Skeletal muscle satellite cell (primary cell): ENCODE measurements at regions not wholly inside any gene's neighbourhood (a gene's known extent, or its start where the extent isn't known, plus 50 kb on each side); places are given as distances from the start of the nearest gene placed in this dataset.
A peak's percentile ranks its signal among the peaks of the same experiment; 100 is the strongest.
"Not testable (repeated sequence)": the region's sequence is repeated elsewhere in the genome, so short reads cannot be mapped to it uniquely, and the experiment has no call there.

ENCODE experiments used
- H3K27me3 ChIP-seq: 2 replicates; pipeline ENCODE4 v1.7.0; 2013; ENCODE audit warnings: low read length; ENCODE audit not compliant: control insufficient read depth, insufficient read depth
- H3K36me3 ChIP-seq: 2 replicates; pipeline ENCODE4 v1.7.0; 2013; ENCODE audit warnings: mild to moderate bottlenecking, control low read depth, low read length; ENCODE audit not compliant: insufficient read depth
- H3K4me1 ChIP-seq: 2 replicates; pipeline ENCODE4 v1.7.0; 2013; ENCODE audit warnings: low read length; ENCODE audit not compliant: control insufficient read depth, insufficient read depth
- H3K4me2 ChIP-seq: 2 replicates; pipeline ENCODE4 v1.7.0; 2013; ENCODE audit warnings: mild to moderate bottlenecking, low read length
- H3K4me3 ChIP-seq: 2 replicates; pipeline ENCODE4 v1.7.0; 2013; ENCODE audit warnings: low read length
- H3K9ac ChIP-seq: 2 replicates; pipeline ENCODE4 v1.7.0; 2013; ENCODE audit warnings: mild to moderate bottlenecking, low read depth, low read length, moderate library complexity
- H3K9me3 ChIP-seq: replicated peaks from 2 replicates; pipeline ENCODE4 v1.7.0; 2013; ENCODE audit warnings: mild to moderate bottlenecking, control low read depth, low read length

DNA sequence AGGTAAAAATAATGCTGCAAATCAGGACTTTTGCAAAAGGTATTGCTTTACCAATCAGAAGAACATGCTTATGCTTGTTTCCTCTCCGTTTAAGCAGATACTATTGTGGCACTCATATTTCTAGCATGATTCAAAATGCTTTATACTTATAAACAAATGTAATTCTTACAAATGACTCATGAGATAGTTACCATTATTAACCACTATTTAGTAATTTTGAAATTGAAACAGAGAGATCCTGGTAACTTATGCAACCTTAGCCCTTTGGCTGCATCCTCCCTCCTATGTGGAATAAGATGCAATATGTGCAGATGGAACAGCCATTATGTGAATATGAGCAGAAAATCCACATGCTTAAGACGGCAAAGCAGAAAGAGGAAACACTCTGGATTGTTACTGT is 164.7 kb downstream of the PCDH18 start:
- Histone ChIP-seq H3K4me1 (peaks cover 35% of the 10 kb centered on the region), H3K4me3 (no peak overlapping the region), H3K27me3 (no peaks in the 10 kb centered on the region)

DNA sequence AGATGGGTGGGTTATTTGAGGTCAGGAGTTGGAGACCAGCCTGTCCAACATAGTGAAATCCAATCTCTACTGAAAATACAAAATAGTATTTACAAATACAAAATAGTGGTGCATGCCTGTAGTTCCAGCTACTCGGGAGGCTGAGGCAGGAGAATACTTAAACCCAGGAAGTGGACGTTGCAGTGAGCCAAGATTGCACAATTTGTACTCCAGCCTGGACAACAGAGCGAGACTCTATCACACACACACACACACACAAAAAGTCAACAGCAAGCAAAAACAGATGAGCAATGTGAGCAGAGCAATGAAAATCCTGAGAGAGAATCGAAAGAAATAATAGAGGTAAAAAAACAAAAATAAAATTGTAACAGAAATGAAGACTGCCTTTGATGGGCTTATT is 168.8 kb downstream of the PCDH18 start:
- H3K4me2 ChIP-seq = no peak overlapping the region
- H3K9ac ChIP-seq = no peak overlapping the region
- H3K27me3 ChIP-seq = no peaks in the 10 kb centered on the region
- H3K9me3 ChIP-seq = no peaks in the 10 kb centered on the region
- no peaks in the 10 kb centered on the region for H3K36me3 ChIP-seq
- H3K4me1 ChIP-seq = peaks cover 33% of the 10 kb centered on the region
- no peak overlapping the region for H3K4me3 ChIP-seq

More for the DNA sequence above, 164.7 kb downstream of the PCDH18 start:
- H3K36me3 ChIP-seq = no peaks in the 10 kb centered on the region
- H3K9ac ChIP-seq = no peak overlapping the region
- peak overlapping the region; percentile 30 for H3K4me2 ChIP-seq
- H3K9me3 ChIP-seq = no peaks in the 10 kb centered on the region

DNA sequence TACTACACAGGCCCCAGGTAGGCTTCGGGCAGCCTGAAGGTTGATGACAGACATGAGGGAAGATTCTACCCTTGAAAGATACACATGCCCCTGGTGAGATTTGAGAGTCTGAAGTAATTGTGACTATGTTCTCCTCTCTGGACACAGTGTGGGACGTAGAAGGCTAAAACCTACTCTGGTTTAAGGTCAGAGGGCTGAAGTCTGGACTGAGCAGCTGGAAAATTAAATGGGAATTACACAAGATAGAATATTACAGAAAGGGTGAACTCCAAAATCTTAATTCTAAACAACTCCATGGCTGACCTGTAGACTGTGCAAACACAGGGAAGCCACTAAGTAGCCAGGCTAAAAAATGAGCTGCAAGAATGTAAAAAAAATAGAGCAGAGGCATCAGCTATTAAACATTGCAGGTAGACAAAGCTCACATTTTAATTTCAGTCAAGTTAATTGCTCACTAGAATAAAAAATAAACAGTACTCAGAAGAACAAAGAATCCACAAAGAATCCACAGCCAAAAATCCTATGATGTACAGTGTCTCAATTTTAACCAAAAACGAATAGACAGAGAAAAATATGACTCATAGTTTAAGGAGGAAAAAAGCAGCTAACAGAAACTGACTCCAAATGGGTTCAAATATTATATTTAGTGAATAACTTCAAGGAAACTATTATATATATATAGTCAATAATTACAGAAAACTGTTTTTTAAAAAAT is 170.4 kb downstream of the PCDH18 start:
- Histone ChIP-seq H3K27me3 (no peaks in the 10 kb centered on the region), H3K9ac (no peak overlapping the region), H3K4me2 (no peak overlapping the region), H3K36me3 (no peaks in the 10 kb centered on the region), H3K9me3 (no peaks in the 10 kb centered on the region), H3K4me1 (peaks cover 20% of the 10 kb centered on the region), H3K4me3 (no peak overlapping the region)

DNA sequence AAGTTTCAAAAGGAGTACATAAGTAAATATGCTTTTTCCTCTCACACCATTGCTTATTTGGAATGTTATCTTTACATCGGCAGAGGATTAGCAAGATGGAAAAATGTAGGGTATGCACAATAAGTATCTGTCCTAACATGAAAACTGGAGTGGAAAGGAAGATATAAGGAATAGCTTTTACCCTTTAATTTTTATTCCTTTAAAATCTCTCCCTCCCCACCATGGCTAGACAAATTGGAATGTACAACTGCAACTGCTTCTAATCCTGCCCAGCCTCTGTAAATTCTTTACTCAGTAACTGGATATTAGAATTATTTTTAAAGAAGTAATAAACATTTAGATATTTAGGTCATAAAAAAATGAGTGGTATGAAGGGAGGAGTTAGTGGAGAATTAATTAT is 171.5 kb downstream of the PCDH18 start:
- Histone ChIP-seq H3K4me3 (no peak overlapping the region), H3K4me1 (peaks cover 20% of the 10 kb centered on the region), H3K36me3 (no peaks in the 10 kb centered on the region), H3K9me3 (no peaks in the 10 kb centered on the region), H3K9ac (no peak overlapping the region), H3K27me3 (no peaks in the 10 kb centered on the region), H3K4me2 (no peak overlapping the region)

DNA sequence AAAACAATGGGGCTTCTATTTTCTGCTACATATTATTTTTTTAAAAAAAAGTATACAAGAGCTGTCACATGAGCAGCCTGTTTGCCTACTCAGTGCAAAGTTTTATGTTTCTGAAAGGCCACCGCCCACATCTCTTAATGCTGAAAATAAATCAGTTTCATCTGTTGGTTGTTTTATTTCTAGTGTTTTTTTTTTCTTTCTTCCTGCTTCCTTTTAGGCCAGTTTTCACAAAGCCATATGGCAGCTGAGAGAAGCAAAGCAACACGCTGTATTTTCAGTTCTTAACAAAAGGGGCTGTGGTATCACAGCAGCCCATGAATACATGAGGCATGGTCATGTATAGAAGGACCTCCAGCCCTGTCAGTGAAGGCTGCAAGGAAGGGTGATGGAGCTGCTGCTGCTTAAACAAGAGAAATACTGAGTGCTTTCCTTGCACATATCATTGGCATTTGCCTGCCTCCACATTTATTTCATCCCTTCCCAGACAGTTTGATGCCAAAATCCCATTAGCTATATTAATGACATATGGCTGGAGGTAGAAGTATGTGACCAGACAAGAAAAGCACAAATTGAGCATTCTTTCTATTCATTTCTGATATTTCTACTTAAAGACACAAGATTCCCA is 172.5 kb downstream of the PCDH18 start:
- no peak overlapping the region for H3K4me2 ChIP-seq
- no peak overlapping the region for H3K4me3 ChIP-seq

DNA sequence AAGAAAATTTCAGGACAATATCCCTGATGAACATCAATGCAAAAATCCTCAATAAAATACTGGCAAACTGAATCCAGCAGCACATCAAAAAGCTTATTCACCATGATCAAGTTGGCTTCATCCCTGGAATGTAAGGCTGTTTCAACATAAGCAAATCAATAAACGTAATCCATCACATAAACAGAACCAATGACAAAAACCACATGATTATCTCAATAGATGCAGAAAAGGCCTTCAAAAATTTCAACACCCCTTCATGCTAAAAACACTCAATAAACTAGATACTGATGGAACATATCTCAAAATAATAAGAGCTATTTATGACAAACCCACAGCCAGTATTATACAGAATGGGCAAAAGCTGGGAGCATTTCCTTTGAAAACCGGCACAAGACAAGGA is 177.7 kb downstream of the PCDH18 start:
- H3K36me3 ChIP-seq, H3K4me2 ChIP-seq, H3K9me3 ChIP-seq: not testable (repeated sequence)

More for the DNA sequence above, 172.5 kb downstream of the PCDH18 start:
- Histone ChIP-seq H3K36me3 (no peaks in the 10 kb centered on the region), H3K9me3 (no peaks in the 10 kb centered on the region), H3K9ac (no peak overlapping the region), H3K4me1 (peaks cover 20% of the 10 kb centered on the region), H3K27me3 (no peaks in the 10 kb centered on the region)

DNA sequence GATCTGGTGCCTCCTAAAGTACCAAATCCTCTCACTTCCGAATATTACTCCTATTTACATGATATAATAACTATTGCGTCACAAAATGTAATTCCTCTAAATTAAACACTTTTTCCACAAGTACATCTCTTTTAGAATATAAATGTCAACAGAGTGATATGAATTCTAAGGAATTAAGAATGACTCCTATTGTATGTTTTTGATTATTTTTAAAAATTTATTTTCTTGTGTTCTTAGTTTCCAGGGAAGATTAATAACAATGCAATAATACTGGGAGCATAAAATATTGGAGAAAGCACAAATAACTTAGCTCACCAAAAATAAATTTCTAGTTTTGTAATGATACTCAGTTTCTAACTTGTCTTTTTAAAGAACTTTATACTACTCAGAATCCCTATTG is 184.9 kb downstream of the PCDH18 start:
- Histone ChIP-seq H3K36me3 (no peaks in the 10 kb centered on the region), H3K4me1 (no peaks in the 10 kb centered on the region), H3K4me3 (no peak overlapping the region), H3K4me2 (no peak overlapping the region), H3K27me3 (no peaks in the 10 kb centered on the region), H3K9me3 (no peaks in the 10 kb centered on the region), H3K9ac (no peak overlapping the region)

More for the DNA sequence above, 177.7 kb downstream of the PCDH18 start:
- H3K9ac ChIP-seq, H3K27me3 ChIP-seq, H3K4me3 ChIP-seq, H3K4me1 ChIP-seq: not testable (repeated sequence)

DNA sequence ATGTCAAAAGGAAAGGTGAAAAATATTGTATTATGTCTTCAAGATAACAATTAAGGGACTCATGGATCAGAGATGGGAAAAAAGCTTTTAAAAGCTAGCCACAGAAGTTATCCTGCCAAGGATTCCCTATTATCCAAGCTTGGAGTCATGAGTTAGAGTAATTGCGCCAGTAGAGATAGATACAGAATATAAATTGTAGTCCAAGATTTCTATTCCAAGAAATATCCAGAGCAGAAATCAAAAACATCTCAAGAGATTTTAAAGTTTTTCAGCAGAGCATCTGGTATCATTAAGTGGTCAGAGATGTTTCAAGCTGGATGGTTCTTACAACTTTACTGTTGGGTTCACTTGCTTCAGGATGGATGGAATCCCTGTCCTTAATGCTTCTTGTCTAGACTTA is 186.7 kb downstream of the PCDH18 start:
- H3K9me3 ChIP-seq = no peaks in the 10 kb centered on the region
- no peak overlapping the region for H3K4me2 ChIP-seq
- H3K4me1 ChIP-seq = no peaks in the 10 kb centered on the region
- H3K9ac ChIP-seq = no peak overlapping the region
- no peaks in the 10 kb centered on the region for H3K27me3 ChIP-seq
- no peaks in the 10 kb centered on the region for H3K36me3 ChIP-seq
- H3K4me3 ChIP-seq = no peak overlapping the region

DNA sequence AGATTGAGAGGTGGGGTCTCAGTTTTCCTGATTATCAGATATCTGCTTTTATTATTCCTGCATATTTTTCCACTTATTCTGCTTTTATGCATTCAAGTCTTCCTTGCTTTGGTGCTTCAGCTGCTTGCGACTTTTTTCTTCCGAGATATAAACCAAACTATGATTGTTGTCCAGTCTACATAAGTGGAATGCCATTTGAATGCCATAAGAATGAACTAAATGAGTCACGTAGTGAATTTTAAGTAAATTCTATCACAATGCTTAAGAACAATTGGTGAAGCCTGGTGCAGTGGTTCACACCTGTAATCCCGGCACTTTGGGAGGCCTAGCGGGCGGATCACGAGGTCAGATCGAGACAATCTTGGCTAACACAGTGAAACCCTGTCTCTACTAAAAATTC is 189.1 kb downstream of the PCDH18 start:
- H3K4me2 ChIP-seq = no peak overlapping the region
- no peaks in the 10 kb centered on the region for H3K27me3 ChIP-seq
- no peak overlapping the region for H3K4me3 ChIP-seq
- no peaks in the 10 kb centered on the region for H3K36me3 ChIP-seq
- no peaks in the 10 kb centered on the region for H3K4me1 ChIP-seq
- no peak overlapping the region for H3K9ac ChIP-seq
- no peaks in the 10 kb centered on the region for H3K9me3 ChIP-seq

DNA sequence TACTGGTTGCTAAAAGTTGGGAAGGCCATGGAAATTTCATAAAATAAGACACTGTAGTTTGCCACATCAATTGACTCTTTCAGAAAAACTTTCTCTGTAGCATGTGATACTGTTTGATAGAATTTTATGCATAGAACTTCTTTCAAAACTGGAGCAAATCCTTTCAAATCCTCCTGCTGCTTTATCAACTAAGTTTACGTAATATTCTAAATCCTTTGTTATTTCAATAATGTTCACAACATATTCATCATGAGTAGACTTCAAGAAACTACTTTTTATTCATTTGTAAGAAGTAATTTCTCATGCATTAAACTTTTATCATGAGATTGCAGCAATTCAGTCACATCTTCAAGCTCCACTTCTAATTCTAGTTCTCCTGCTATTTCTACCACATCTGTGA is 199.3 kb downstream of the PCDH18 start:
- no peak overlapping the region for H3K4me2 ChIP-seq
- H3K27me3 ChIP-seq = no peaks in the 10 kb centered on the region
- no peaks in the 10 kb centered on the region for H3K9me3 ChIP-seq
- no peaks in the 10 kb centered on the region for H3K36me3 ChIP-seq
- no peak overlapping the region for H3K9ac ChIP-seq
- H3K4me3 ChIP-seq = no peak overlapping the region
- no peaks in the 10 kb centered on the region for H3K4me1 ChIP-seq

DNA sequence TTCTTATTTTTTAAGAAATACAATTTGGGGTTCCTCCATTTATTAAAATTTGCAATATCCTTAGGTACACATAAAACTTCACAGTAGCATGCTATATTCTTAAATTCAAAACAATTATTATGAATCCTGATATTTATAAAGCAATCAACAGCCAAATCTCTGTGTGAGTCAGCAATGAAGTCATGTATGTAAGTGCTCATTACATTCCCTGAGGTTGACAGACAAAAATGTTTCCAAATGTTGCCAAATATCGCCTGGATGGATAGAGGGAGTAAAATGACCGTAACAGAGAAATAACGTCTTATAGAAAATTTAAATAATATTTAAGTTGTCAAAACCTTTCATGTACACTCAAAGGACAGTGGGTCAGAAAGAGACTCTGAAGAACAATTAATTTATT is 220.0 kb downstream of the PCDH18 start:
- Histone ChIP-seq H3K4me1 (peaks cover 44% of the 10 kb centered on the region), H3K4me2 (no peak overlapping the region), H3K9ac (no peak overlapping the region), H3K4me3 (no peak overlapping the region), H3K27me3 (no peaks in the 10 kb centered on the region), H3K9me3 (no peaks in the 10 kb centered on the region), H3K36me3 (no peaks in the 10 kb centered on the region)
